ENCODE measurements at regions not wholly inside any gene's neighbourhood (a gene's known extent, or its start where the extent isn't known, plus 50 kb on each side); places are given as distances from the start of the nearest gene placed in this dataset.

GRCh38 chr4:33255507-33255906 is 2535.3 kb downstream of the PCDH7 start:
- Histone ChIP-seq H3K4me2 (ENCODE audit: low read depth, low read length, poor library complexity, severe bottlenecking) (no peak overlapping the region), H4K20me1 (ENCODE audit: insufficient read depth, low read length, poor library complexity, severe bottlenecking) (no peaks in the 10 kb centered on the region), H3K9me3 (ENCODE audit: insufficient read depth, low read depth, low read length) (no peaks in the 10 kb centered on the region), H3K36me3 (ENCODE audit: insufficient read depth, low read length) (no peaks in the 10 kb centered on the region), H3K79me2 (ENCODE audit: insufficient read depth, low read length) (no peaks in the 10 kb centered on the region), H3K9ac (ENCODE audit: low read depth, low read length, poor library complexity, severe bottlenecking) (no peak overlapping the region), H3K4me1 (ENCODE audit: insufficient read depth, low read length, poor library complexity, severe bottlenecking) (no peaks in the 10 kb centered on the region), H3K4me3 (ENCODE audit: low read length, poor library complexity, severe bottlenecking) (no peak overlapping the region), H3K9me2 (replicated peaks; ENCODE audit: low read depth, low read length) (no peaks in the 10 kb centered on the region), H2AFZ (ENCODE audit: low read length) (no peak overlapping the region), H3F3A (ENCODE audit: low read depth) (no peaks in the 10 kb centered on the region), H3K27me3 (ENCODE audit: insufficient read depth, low read length, poor library complexity, severe bottlenecking) (no peaks in the 10 kb centered on the region)
- no peak for TF ChIP-seq CTCF (conservative IDR thresholded peaks at IDR 0.05; ENCODE audit: low read length)
- no peak for TF ChIP-seq EZH2phosphoT487 (IDR thresholded peaks at IDR 0.05; ENCODE audit: borderline replicate concordance)

GRCh38 chr4:33262824-33263223 is 2542.7 kb downstream of the PCDH7 start:
- TF ChIP-seq CTCF (conservative IDR thresholded peaks at IDR 0.05; ENCODE audit: low read length) (no peak), EZH2phosphoT487 (IDR thresholded peaks at IDR 0.05; ENCODE audit: borderline replicate concordance) (no peak)
- Histone ChIP-seq H3K79me2 (ENCODE audit: insufficient read depth, low read length) (no peaks in the 10 kb centered on the region), H3F3A (ENCODE audit: low read depth) (no peaks in the 10 kb centered on the region), H3K9me3 (ENCODE audit: insufficient read depth, low read depth, low read length) (no peaks in the 10 kb centered on the region), H3K4me2 (ENCODE audit: low read depth, low read length, poor library complexity, severe bottlenecking) (no peak overlapping the region), H4K20me1 (ENCODE audit: insufficient read depth, low read length, poor library complexity, severe bottlenecking) (no peaks in the 10 kb centered on the region), H3K9me2 (replicated peaks; ENCODE audit: low read depth, low read length) (no peaks in the 10 kb centered on the region), H2AFZ (ENCODE audit: low read length) (no peak overlapping the region), H3K27me3 (ENCODE audit: insufficient read depth, low read length, poor library complexity, severe bottlenecking) (no peaks in the 10 kb centered on the region), H3K36me3 (ENCODE audit: insufficient read depth, low read length) (no peaks in the 10 kb centered on the region), H3K9ac (ENCODE audit: low read depth, low read length, poor library complexity, severe bottlenecking) (no peak overlapping the region), H3K4me1 (ENCODE audit: insufficient read depth, low read length, poor library complexity, severe bottlenecking) (no peaks in the 10 kb centered on the region), H3K4me3 (ENCODE audit: low read length, poor library complexity, severe bottlenecking) (no peak overlapping the region)

GRCh38 chr4:33268776-33269175 is 2548.6 kb downstream of the PCDH7 start:
- no peak overlapping the region for H3K4me2 ChIP-seq (ENCODE audit: low read depth, low read length, poor library complexity, severe bottlenecking)
- H3K36me3 ChIP-seq (ENCODE audit: insufficient read depth, low read length): no peaks in the 10 kb centered on the region
- H3K9ac ChIP-seq (ENCODE audit: low read depth, low read length, poor library complexity, severe bottlenecking): no peak overlapping the region

More at GRCh38 chr4:33268776-33269175, 2548.6 kb downstream of the PCDH7 start:
- H4K20me1 ChIP-seq (ENCODE audit: insufficient read depth, low read length, poor library complexity, severe bottlenecking): no peaks in the 10 kb centered on the region
- no peaks in the 10 kb centered on the region for H3F3A ChIP-seq (ENCODE audit: low read depth)
- no peak overlapping the region for H3K4me3 ChIP-seq (ENCODE audit: low read length, poor library complexity, severe bottlenecking)
- no peaks in the 10 kb centered on the region for H3K9me2 ChIP-seq (replicated peaks; ENCODE audit: low read depth, low read length)
- no peaks in the 10 kb centered on the region for H3K27me3 ChIP-seq (ENCODE audit: insufficient read depth, low read length, poor library complexity, severe bottlenecking)
- TF ChIP-seq EZH2phosphoT487 (IDR thresholded peaks at IDR 0.05; ENCODE audit: borderline replicate concordance): no peak
- TF ChIP-seq CTCF (conservative IDR thresholded peaks at IDR 0.05; ENCODE audit: low read length): no peak
- H3K4me1 ChIP-seq (ENCODE audit: insufficient read depth, low read length, poor library complexity, severe bottlenecking): no peaks in the 10 kb centered on the region
- no peak overlapping the region for H2AFZ ChIP-seq (ENCODE audit: low read length)
- H3K79me2 ChIP-seq (ENCODE audit: insufficient read depth, low read length): no peaks in the 10 kb centered on the region
- H3K9me3 ChIP-seq (ENCODE audit: insufficient read depth, low read depth, low read length): no peaks in the 10 kb centered on the region

Measured in Loucy (cell line).